Activated CD4-positive, alpha-beta T cell treated with anti-CD3 and anti-CD28 coated beads, Interleukin-2, amount 50 U/mL, for 48 hours (primary cell): ENCODE measurements at regions not wholly inside any gene's neighbourhood (a gene's known extent, or its start where the extent isn't known, plus 50 kb on each side); places are given as distances from the start of the nearest gene placed in this dataset.
"Not testable (repeated sequence)": the region's sequence is repeated elsewhere in the genome, so short reads cannot be mapped to it uniquely, and the experiment has no call there.

Source experiments
- DNase-seq, 2 experiments: peaks; one replicate each; pipeline ENCODE4 v3.0.0-alpha.2; 2020

- DNase-seq = no peak
These were observed 156.8 kb upstream of the ALG10B start for GRCh38 chr12:38159591-38160317.

- no peak for DNase-seq
These were observed 156.1 kb upstream of the ALG10B start for GRCh38 chr12:38160318-38161122.

- no peak for DNase-seq
These were observed 155.2 kb upstream of the ALG10B start for GRCh38 chr12:38161123-38162000.

- DNase-seq = no peak
These were observed 154.6 kb upstream of the ALG10B start for GRCh38 chr12:38162013-38162412.

GRCh38 chr12:38162708-38163441 lies 153.7 kb upstream of the ALG10B start:
- DNase-seq = no peak

- DNase-seq = no peak
These were observed 153.2 kb upstream of the ALG10B start for GRCh38 chr12:38163442-38163801.

- no peak for DNase-seq
These were observed 150.3 kb upstream of the ALG10B start for GRCh38 chr12:38166225-38166624.

- no peak for DNase-seq
These were observed 141.0 kb upstream of the ALG10B start for GRCh38 chr12:38175538-38175937.

- not testable (repeated sequence) for DNase-seq
These were observed 133.0 kb upstream of the ALG10B start for GRCh38 chr12:38183617-38184016.

- not testable (repeated sequence) for DNase-seq
These were observed 119.3 kb upstream of the ALG10B start for GRCh38 chr12:38197286-38197685.

GRCh38 chr12:38201461-38202276 lies 114.9 kb upstream of the ALG10B start:
- DNase-seq = no peak

GRCh38 chr12:38204831-38205230 lies 111.7 kb upstream of the ALG10B start:
- DNase-seq = no peak

- DNase-seq = no peak
These were observed 94.6 kb upstream of the ALG10B start for GRCh38 chr12:38222011-38222410.

GRCh38 chr12:38238328-38238727 lies 78.2 kb upstream of the ALG10B start:
- DNase-seq = not testable (repeated sequence)

GRCh38 chr12:38253778-38254177 lies 62.8 kb upstream of the ALG10B start:
- no peak for DNase-seq

- DNase-seq = no peak
These were observed 58.2 kb upstream of the ALG10B start for GRCh38 chr12:38258411-38258810.
